Transverse colon (tissue), 4 donors: ENCODE measurements at regions not wholly inside any gene's neighbourhood (a gene's known extent, or its start where the extent isn't known, plus 50 kb on each side); places are given as distances from the start of the nearest gene placed in this dataset.

Experiments used
- DNase-seq: peaks from one replicate; pipeline ENCODE4 v3.0.0-alpha.2; 2019
- H3K27ac ChIP-seq, 4 donors: fragments of 200-600 bp; sonication (generic); 2 replicates each; pipeline ENCODE4 v1.5.1; 2016 to 2018; ENCODE audit warnings: inconsistent platforms in 4 of 4
- H3K27me3 ChIP-seq: fragments of 200-600 bp; sonication (generic); 2 replicates; pipeline ENCODE4 v1.5.1; 2017; ENCODE audit warnings: inconsistent platforms
- H3K36me3 ChIP-seq, 4 donors: fragments of 200-600 bp; sonication (generic); 2 replicates each; pipeline ENCODE4 v1.5.1; 2017 to 2019; ENCODE audit warnings: inconsistent platforms in 4 of 4
- H3K4me1 ChIP-seq, 4 donors: fragments of 200-600 bp; sonication (generic); 2 replicates each; pipeline ENCODE4 v1.5.1; 2017 to 2020; ENCODE audit warnings: inconsistent platforms in 4 of 4
- H3K4me3 ChIP-seq, 4 donors: fragments of 200-600 bp; sonication (generic); 1 replicate in 1 of 4; 2 replicates in 3 of 4; pipeline versions ENCODE4 v1.5.1 to v1.6.1; 2017 to 2019; ENCODE audit warnings: inconsistent platforms in 4 of 4
- H3K9me3 ChIP-seq, 2 donors: fragments of 200-600 bp; sonication (generic); 2 replicates each; pipeline ENCODE4 v1.5.1; 2017 to 2019; ENCODE audit warnings: inconsistent platforms in 2 of 2
- CTCF ChIP-seq, 5 experiments: fragments of 200-600 bp in 3 of 5; fragments of 450-650 bp in 2 of 5; sonication (generic) in 3 of 5; IDR thresholded peaks; 1 replicate in 2 of 5; 2 replicates in 3 of 5; pipeline ENCODE4 v1.5.1; 2016 to 2017; ENCODE audit warnings: antibody characterized with exemption in 5 of 5, inconsistent platforms in 3 of 5, mild to moderate bottlenecking in 2 of 5, moderate library complexity in 1 of 5
- EP300 ChIP-seq: sonication (generic); formaldehyde crosslinking; IDR thresholded peaks from one replicate; pipeline ENCODE4 v1.6.1; 2017; ENCODE audit warnings: antibody characterized with exemption, low read depth
- POLR2A ChIP-seq: fragments of 450-650 bp; IDR thresholded peaks from one replicate; pipeline ENCODE4 v1.6.1; 2016; ENCODE audit warnings: antibody characterized with exemption, mild to moderate bottlenecking, moderate library complexity
- POLR2AphosphoS5 ChIP-seq, 3 donors: sonication (generic); formaldehyde crosslinking; IDR thresholded peaks; one replicate each; pipeline ENCODE4 v1.6.1; 2016; ENCODE audit warnings: antibody characterized with exemption in 3 of 3
- WGBS, 2 donors: methylation state at CpG; one replicate each; pipeline ENCODE4 v1.1.5; 2018; ENCODE audit warnings: low coverage in 1 of 2; 5-methylcytosine and 5-hydroxymethylcytosine counted together
- in situ Hi-C, 4 donors: fragments of 200-750 bp; cut with MboI; loops; one replicate each; pipeline versions ENCODE4 v1.15.0 to v1.15.1; 2017; ENCODE audit warnings: low sequenced_read_pairs in 3 of 4, low pct_ligation_motif_present in 1 of 4, low pct_unique_long_range_greater_than_20kb in 1 of 4
- intact Hi-C: fragments of 100-400 bp; cut with DNase I; formaldehyde crosslinking; loops from one replicate; pipeline ENCODE4 v1.15.1; 2023; ENCODE audit warnings: low total_unique reads

GRCh38 chr13:73370066-73370465, 311.3 kb downstream of the KLF5 start:
- no peak overlapping the region for H3K4me3 ChIP-seq
- peaks cover 7 to 36% (median 10%) of the 10 kb centered on the region in 4 donors for H3K4me1 ChIP-seq
- H3K27ac ChIP-seq, result no peak overlapping the region
- no peaks in the 10 kb centered on the region for H3K27me3 ChIP-seq
- intact Hi-C loops (no loop called here), in situ Hi-C loops (no loop called here)
- 81 to 82% methylated on average over 3 of the region's 3 CpGs for WGBS, 2 donors
- TF ChIP-seq EP300 (no peak), POLR2A (no peak), POLR2AphosphoS5 (IDR thresholded peaks at IDR 0.05) (no peak), CTCF (IDR thresholded peaks at IDR 0.05) (no peak)
- no peak for DNase-seq
- no peaks in the 10 kb centered on the region for H3K36me3 ChIP-seq
- no peaks in the 10 kb centered on the region for H3K9me3 ChIP-seq

GRCh38 chr13:73369095-73369494, 310.3 kb downstream of the KLF5 start:
- peaks cover 12 to 40% (median 14%) of the 10 kb centered on the region in 4 donors for H3K4me1 ChIP-seq
- no peaks in the 10 kb centered on the region for H3K36me3 ChIP-seq
- WGBS, 2 donors, result 68 to 72% methylated on average over 2 of the region's 2 CpGs
- no peak overlapping the region for H3K4me3 ChIP-seq
- no peaks in the 10 kb centered on the region for H3K27me3 ChIP-seq
- H3K27ac ChIP-seq, result peak overlapping the region in 1 of 4 donors; percentile 8
- H3K9me3 ChIP-seq, result no peaks in the 10 kb centered on the region
- in situ Hi-C loops, result no loop called here
- intact Hi-C loops, result no loop called here
- DNase-seq, result no peak
- no peak for TF ChIP-seq POLR2AphosphoS5 (IDR thresholded peaks at IDR 0.05)

- H3K27me3 ChIP-seq, result no peaks in the 10 kb centered on the region
These were observed 309.8 kb downstream of the KLF5 start for GRCh38 chr13:73368608-73369007.

GRCh38 chr13:73367886-73368285, 309.1 kb downstream of the KLF5 start:
- no peak for TF ChIP-seq EP300
- TF ChIP-seq POLR2AphosphoS5 (IDR thresholded peaks at IDR 0.05), result no peak
- TF ChIP-seq POLR2A, result no peak
- TF ChIP-seq CTCF (IDR thresholded peaks at IDR 0.05), result no peak
- in situ Hi-C loops, result no loop called here
- H3K27me3 ChIP-seq, result no peaks in the 10 kb centered on the region
- H3K4me1 ChIP-seq, result peaks cover 6 to 34% (median 14%) of the 10 kb centered on the region in 4 donors
- DNase-seq, result no peak
- 65 to 77% methylated on average over 5 of the region's 5 CpGs for WGBS, 2 donors
- H3K27ac ChIP-seq, result peak overlapping the region in 1 of 4 donors; percentile 4
- H3K36me3 ChIP-seq, result no peaks in the 10 kb centered on the region
- H3K9me3 ChIP-seq, result no peaks in the 10 kb centered on the region
- intact Hi-C loops, result no loop called here
- H3K4me3 ChIP-seq, result no peak overlapping the region

More at GRCh38 chr13:73368608-73369007, 309.8 kb downstream of the KLF5 start:
- Histone ChIP-seq H3K9me3 (no peaks in the 10 kb centered on the region), H3K4me3 (no peak overlapping the region), H3K27ac (peak overlapping the region in 1 of 4 donors; percentile 8), H3K36me3 (no peaks in the 10 kb centered on the region), H3K4me1 (peaks cover 11 to 35% (median 14%) of the 10 kb centered on the region in 4 donors)
- WGBS, 2 donors, result 67 to 83% methylated on average over 4 to 5 of the region's 5 CpGs
- intact Hi-C loops (no loop called here), in situ Hi-C loops (no loop called here)
- DNase-seq, result no peak
- TF ChIP-seq CTCF (IDR thresholded peaks at IDR 0.05) (no peak), EP300 (no peak), POLR2AphosphoS5 (IDR thresholded peaks at IDR 0.05) (no peak), POLR2A (no peak)

GRCh38 chr13:73366241-73366640, 307.4 kb downstream of the KLF5 start:
- Histone ChIP-seq H3K9me3 (no peaks in the 10 kb centered on the region), H3K27me3 (no peaks in the 10 kb centered on the region), H3K4me1 (peaks cover 5 to 34% (median 14%) of the 10 kb centered on the region in 4 donors), H3K27ac (no peak overlapping the region), H3K4me3 (no peak overlapping the region), H3K36me3 (no peaks in the 10 kb centered on the region)
- DNase-seq, result no peak
- intact Hi-C loops, result no loop called here
- no peak for TF ChIP-seq POLR2A
- WGBS, 2 donors, result 80 to 81% methylated on average over 3 of the region's 3 CpGs
- in situ Hi-C loops, result no loop called here
